ENCODE measurements at regions not wholly inside any gene's neighbourhood (a gene's known extent, or its start where the extent isn't known, plus 50 kb on each side); places are given as distances from the start of the nearest gene placed in this dataset.

GRCh38 chr19:30752876-30753275, 380.7 kb downstream of the ZNF536 start:
- DNase-seq (ENCODE audit: low read depth in 2 of 2, low spot score in 1 of 2): no peak

DNA sequence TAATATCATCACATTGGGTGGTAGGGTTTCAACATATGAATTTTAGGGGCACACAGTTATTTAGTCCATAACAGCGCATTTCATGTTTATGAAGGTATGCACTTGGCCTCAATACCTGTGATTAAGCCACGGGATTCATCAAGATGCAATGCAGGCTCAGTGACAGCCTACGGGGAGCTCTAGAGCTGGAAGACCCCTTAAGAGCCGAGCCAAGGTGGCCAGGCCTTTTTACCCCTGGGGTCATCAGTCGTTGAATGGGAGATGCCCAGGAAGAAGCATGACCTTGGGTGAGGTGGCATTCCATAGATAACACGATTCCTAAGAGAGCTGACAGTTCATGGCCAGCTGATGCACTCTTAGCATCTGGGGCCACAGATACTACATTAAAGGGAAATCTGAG, 380.0 kb downstream of the ZNF536 start:
- DNase-seq (ENCODE audit: low read depth in 2 of 2, low spot score in 1 of 2): no peak

- DNase-seq (ENCODE audit: low read depth in 2 of 2, low spot score in 1 of 2): no peak
Measured at GRCh38 chr19:30745476-30745985, 373.3 kb downstream of the ZNF536 start.

DNA sequence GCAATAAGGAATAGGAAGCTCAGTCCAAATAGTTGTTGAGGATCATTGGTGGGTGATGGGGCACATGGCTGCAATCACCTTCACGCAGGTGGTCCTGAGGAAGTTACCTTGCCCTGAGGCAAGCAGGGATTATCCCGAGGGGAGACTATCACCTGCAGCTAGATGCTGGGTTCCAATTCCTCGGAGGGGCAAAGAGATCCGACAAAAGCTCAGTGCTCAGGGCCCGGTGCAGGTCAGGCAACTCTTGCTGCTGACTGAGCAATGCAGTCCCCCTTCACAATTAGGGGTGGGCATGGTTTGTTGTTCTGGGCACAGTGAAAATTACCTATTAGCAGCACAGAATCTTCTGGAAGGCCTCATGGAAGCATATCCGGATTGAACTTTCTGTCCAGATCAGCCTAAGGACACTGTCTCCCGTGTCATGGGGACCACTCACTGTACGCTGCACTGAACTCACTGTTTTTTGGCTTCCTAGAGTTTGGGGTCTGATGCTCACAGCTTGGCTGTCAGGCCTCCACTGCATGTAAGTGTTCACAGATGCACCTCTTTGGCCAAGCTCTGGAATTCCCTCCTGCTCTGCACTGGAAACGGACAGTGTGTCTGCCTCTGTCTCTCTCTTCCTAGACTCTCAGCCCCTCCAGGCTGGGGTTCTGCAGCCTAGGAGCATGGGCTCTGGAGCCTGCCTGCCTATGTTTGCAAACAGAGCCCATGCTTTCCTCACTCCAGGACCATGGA, 372.7 kb downstream of the ZNF536 start:
- DNase-seq (ENCODE audit: low read depth in 2 of 2, low spot score in 1 of 2): no peak

GRCh38 chr19:30743702-30744101, 371.5 kb downstream of the ZNF536 start:
- no peak for DNase-seq (ENCODE audit: low read depth in 2 of 2, low spot score in 1 of 2)

- DNase-seq (ENCODE audit: low read depth in 2 of 2, low spot score in 1 of 2): no peak
Measured at GRCh38 chr19:30743011-30743410, 370.8 kb downstream of the ZNF536 start.

GRCh38 chr19:30742406-30742938, 370.3 kb downstream of the ZNF536 start:
- no peak for DNase-seq (ENCODE audit: low read depth in 2 of 2, low spot score in 1 of 2)

- DNase-seq (ENCODE audit: low read depth in 2 of 2, low spot score in 1 of 2): no peak
Measured at GRCh38 chr19:30741566-30741965, 369.4 kb downstream of the ZNF536 start.

DNA sequence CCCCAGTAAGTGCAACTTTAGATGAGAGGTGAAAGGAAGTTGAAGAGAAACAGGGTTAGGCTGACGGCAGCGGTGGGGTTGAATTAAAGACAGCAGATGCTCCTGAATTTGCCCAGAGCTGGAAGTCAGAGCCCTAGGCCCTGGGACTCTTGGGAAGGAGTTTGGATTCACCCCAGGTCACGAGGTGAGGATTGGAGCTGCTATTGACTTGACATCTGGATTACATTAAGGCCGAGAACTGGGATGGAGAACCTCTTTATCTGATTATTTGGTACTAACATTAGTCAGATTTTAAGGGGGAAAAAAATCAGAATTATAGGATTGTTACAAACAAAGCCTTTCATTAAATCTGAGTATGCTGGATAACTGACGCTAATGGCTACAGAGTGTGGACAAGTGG, 367.2 kb downstream of the ZNF536 start:
- no peak for DNase-seq (ENCODE audit: low read depth in 2 of 2, low spot score in 1 of 2)

DNA sequence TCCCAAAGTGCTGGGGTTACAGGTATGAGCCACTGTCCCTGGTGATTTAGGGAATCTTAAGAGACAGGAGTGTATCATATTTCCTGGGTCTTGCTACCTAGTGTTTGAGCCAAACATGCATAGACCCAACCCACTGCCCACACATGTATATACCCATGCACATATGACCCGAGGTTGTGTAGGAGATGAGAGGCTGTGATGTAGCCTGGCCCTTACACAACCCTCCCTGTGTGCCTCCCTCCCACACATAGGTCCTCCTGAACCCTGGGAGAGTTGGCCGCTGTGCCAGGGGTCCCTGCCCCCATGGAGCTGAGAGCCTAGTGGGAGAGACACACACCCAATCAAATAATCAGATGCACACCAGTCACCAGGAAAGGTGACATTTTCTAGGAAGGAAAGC, 365.9 kb downstream of the ZNF536 start:
- no peak for DNase-seq (ENCODE audit: low read depth in 2 of 2, low spot score in 1 of 2)

DNA sequence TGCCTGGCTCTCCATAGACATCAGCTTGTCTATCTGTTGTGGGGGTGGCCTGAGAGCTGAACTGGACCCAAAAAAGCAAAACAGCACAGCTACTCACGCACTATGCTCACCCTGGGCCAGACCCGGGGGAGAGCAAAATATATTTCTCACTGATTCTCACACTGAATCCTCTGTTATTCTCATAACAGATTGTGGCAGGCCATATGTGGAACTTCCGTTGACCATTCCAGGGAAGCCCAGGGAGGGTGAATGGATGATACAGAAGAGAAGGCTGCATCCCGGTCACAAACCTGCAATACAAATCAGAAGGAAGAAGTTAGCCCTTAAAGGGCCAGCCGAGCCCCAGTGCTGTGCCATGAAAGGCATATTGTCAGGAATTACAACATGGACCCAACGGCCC, 362.5 kb downstream of the ZNF536 start:
- DNase-seq (ENCODE audit: low read depth in 2 of 2, low spot score in 1 of 2): no peak

GRCh38 chr19:30733826-30734550, 361.8 kb downstream of the ZNF536 start:
- DNase-seq (ENCODE audit: low read depth in 2 of 2, low spot score in 1 of 2): no peak

- DNase-seq (ENCODE audit: low read depth in 2 of 2, low spot score in 1 of 2): no peak
Measured at GRCh38 chr19:30731591-30731990, 359.4 kb downstream of the ZNF536 start.

DNA sequence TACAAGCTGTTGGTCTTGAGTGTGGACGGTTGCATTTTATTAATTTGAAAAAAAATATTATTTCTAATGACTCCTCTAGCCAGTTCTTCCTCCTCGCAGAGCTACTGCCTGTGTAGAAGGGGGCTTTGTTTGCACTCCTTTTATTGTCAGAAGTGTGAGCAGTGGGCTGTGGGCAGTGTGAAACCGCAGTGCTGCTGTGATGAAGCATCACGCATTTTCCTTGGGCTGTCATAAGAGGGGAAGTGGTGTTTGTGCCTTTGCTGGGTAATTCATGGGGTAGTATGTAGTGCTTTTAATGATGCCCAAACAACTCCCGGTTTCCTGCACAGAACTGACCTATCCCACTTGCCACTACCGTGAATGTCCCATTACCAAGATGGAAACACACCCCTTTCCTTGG, 357.3 kb downstream of the ZNF536 start:
- no peak for DNase-seq (ENCODE audit: low read depth in 2 of 2, low spot score in 1 of 2)

DNA sequence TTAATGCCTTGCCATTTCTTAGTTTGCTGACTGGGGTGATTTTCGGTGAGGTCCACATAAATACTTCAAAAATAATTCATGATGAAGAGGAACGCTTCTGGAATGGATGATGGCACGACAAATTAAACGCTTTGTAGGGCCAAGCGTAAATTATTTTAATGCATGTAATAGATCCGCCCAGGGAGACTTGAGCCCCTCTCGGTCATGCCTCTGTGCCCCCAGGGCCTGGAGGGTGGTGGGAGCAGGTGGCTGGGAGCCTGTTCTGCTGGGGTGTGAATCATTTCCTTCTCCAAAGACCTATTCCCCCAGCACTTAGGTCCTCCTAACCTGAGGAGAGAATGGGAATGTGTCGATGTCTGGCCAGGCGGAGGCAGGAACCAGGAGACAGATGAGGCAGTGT, 350.6 kb downstream of the ZNF536 start:
- no peak for DNase-seq (ENCODE audit: low read depth in 2 of 2, low spot score in 1 of 2)

DNA sequence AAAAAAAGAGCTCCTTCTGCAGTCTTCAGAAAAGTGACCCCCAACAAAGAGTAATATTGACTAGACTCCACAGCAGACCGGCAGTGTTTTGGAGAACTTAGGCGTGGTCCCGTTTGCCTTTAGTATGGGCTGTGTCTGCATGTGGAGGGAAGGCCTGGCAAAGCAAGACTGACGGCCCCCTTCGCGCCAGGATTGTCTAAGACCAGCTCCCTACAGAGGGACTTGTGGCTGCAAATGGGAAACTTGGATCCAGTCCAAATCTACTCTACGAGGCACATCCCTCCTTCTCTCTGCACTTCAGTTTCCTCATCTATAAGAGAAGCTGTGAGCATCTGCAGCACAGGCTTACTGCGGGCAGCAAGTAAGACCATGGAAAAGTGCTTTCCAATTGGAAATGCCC, 350.0 kb downstream of the ZNF536 start:
- no peak for DNase-seq (ENCODE audit: low read depth in 2 of 2, low spot score in 1 of 2)

DNA sequence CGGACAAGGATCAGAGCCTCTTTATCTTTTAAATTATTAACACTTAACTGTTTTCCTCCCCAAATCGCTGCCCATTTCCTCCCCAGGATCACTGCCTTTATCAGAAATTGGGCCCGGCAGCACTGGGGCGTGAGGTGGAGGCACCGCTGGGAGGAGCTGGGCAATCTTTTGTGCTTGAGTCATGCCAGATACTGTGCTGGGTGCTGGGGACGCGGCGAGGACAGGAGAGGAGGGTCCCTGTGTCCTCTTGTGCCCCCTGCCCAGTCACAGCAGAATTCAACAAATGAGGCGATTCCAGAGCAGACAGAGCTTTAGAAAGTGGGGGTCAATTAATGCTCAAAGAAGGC, 347.8 kb downstream of the ZNF536 start:
- no peak for DNase-seq (ENCODE audit: low read depth in 2 of 2, low spot score in 1 of 2)

DNA sequence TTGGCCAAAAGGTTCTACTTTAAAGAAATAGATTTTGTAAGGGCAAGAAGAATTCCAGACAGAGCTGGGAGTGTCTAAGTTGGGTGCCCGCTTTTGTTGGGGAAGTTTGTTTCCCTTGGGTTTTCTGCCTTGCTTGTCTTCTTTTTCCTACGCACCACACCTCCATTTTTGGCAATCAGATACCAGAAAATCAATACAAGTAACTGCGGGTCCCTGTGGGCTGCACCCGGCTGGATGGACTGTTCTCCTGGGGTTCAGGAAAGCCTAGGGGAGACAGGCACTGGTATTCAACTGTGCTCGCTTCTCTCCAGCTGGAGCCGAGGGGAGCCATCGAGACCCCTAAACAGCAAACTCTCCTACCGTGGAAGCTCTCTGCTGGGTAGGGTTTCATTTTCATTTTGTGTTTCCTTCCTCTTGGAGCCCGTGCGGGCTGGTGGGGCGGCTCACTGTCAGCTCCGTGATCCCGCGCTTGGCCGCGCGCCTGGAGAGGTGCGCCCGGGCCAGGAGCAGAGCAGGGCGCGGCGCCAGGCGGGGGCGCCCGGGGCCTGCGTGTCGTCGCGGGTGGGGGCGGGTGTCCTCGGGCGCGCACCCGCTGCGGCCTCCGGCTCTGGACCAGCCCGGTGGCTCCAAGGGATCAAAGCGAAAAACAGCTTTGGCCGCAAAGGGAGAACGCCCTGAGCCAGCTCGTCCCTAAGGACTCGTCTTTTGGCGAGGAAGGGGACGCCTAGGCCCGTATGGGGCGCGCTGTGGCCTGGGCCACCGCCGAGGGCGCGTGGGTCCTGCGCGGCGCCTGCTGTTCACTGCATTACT, 347.2 kb downstream of the ZNF536 start:
- DNase-seq (ENCODE audit: low read depth in 2 of 2, low spot score in 1 of 2): no peak

DNA sequence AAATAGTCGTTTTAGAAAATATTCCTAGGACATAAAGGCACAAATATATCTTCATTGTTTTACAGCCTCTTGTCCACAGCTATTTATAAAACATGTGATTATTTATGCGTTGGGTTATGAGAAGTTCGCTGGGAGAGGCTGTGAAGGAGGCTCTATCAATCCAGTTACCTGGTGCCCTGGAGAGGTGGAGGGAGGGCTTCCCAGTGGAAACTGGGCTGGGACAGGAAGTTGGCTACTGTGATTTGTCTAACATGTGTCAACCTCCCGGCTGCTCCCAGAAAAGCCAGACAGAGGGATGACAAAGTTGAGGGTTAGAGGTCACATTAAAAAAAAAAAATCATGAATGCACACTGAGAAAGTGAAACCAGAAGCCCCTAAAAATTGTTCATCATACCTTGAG, 346.5 kb downstream of the ZNF536 start:
- no peak for DNase-seq (ENCODE audit: low read depth in 2 of 2, low spot score in 1 of 2)

DNA sequence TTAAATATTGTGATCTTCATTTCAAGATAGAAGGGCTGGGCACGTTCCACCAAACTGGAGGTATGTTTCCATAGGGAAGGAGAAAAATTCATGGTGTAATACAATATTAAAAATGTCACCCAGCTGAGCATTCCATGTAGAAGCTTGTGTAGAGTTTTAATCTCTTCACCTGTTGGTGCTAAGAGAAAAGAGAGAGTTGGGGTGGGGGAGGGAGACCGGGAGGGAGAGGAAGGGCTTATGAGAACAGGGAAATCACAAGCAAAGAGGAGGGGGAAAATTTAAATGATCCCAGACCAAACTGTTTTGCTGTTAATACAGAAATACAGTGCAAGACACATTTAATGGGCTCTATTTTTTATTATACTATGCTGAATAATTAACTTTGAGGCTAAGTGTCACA, 345.8 kb downstream of the ZNF536 start:
- no peak for DNase-seq (ENCODE audit: low read depth in 2 of 2, low spot score in 1 of 2)

- no peak for DNase-seq (ENCODE audit: low read depth in 2 of 2, low spot score in 1 of 2)
Measured at GRCh38 chr19:30717381-30717780, 345.2 kb downstream of the ZNF536 start.
